ENCODE measurements at regions not wholly inside any gene's neighbourhood (a gene's known extent, or its start where the extent isn't known, plus 50 kb on each side); places are given as distances from the start of the nearest gene placed in this dataset.

- TF ChIP-seq POLR2A (IDR thresholded peaks at IDR 0.05) (no peak), CTCF (IDR thresholded peaks at IDR 0.05) (no peak)
Measured at GRCh38 chr5:4542145-4542778, 597.9 kb upstream of the ADAMTS16 start.

All from thyroid gland (tissue), 4 donors.